ENCODE measurements at regions not wholly inside any gene's neighbourhood (a gene's known extent, or its start where the extent isn't known, plus 50 kb on each side); places are given as distances from the start of the nearest gene placed in this dataset.

- H3K9me3 ChIP-seq (replicated peaks): 0 out of 2 replicates have a peak, but pooled peaks cover 3% of the 10 kb centered on the region
- H3K4me1 ChIP-seq (replicated peaks): peaks cover 17% of the 10 kb centered on the region
- H3K4me3 ChIP-seq: no peak overlapping the region
- no peak for DNase-seq (ENCODE audit: low read depth in 1 of 2, low spot score in 2 of 2)
- H3K36me3 ChIP-seq: no peaks in the 10 kb centered on the region
- H3K27me3 ChIP-seq (replicated peaks): no peaks in the 10 kb centered on the region
- H3K27ac ChIP-seq: no peak overlapping the region
These were observed 153.4 kb downstream of the AXIN2 start for GRCh38 chr17:65408050-65408449.

- no peaks in the 10 kb centered on the region for H3K27me3 ChIP-seq (replicated peaks)
- peaks cover 17% of the 10 kb centered on the region for H3K4me1 ChIP-seq (replicated peaks)
- no peak overlapping the region for H3K27ac ChIP-seq
- H3K9me3 ChIP-seq (replicated peaks): 0 out of 2 replicates have a peak, but pooled peaks cover 3% of the 10 kb centered on the region
- H3K4me3 ChIP-seq: no peak overlapping the region
- no peaks in the 10 kb centered on the region for H3K36me3 ChIP-seq
- DNase-seq (ENCODE audit: low read depth in 1 of 2, low spot score in 2 of 2): no peak
These were observed 154.4 kb downstream of the AXIN2 start for GRCh38 chr17:65407017-65407416.

GRCh38 chr17:65406552-65406951, 154.9 kb downstream of the AXIN2 start:
- no peak for DNase-seq (ENCODE audit: low read depth in 1 of 2, low spot score in 2 of 2)
- H3K4me3 ChIP-seq: no peak overlapping the region
- H3K9me3 ChIP-seq (replicated peaks): 0 out of 2 replicates have a peak, but pooled peaks cover 3% of the 10 kb centered on the region
- H3K36me3 ChIP-seq: no peaks in the 10 kb centered on the region
- H3K27ac ChIP-seq: no peak overlapping the region
- H3K4me1 ChIP-seq (replicated peaks): peaks cover 17% of the 10 kb centered on the region
- H3K27me3 ChIP-seq (replicated peaks): no peaks in the 10 kb centered on the region

- H3K27ac ChIP-seq: no peak overlapping the region
These were observed 155.9 kb downstream of the AXIN2 start for GRCh38 chr17:65405563-65405962.

GRCh38 chr17:65404761-65405160, 156.7 kb downstream of the AXIN2 start:
- no peak overlapping the region for H3K4me3 ChIP-seq
- no peaks in the 10 kb centered on the region for H3K36me3 ChIP-seq
- no peaks in the 10 kb centered on the region for H3K27me3 ChIP-seq (replicated peaks)
- H3K9me3 ChIP-seq (replicated peaks): no peaks in the 10 kb centered on the region
- DNase-seq (ENCODE audit: low read depth in 1 of 2, low spot score in 2 of 2): no peak
- no peak overlapping the region for H3K27ac ChIP-seq
- H3K4me1 ChIP-seq (replicated peaks): peaks cover 15% of the 10 kb centered on the region

More at GRCh38 chr17:65405563-65405962, 155.9 kb downstream of the AXIN2 start:
- H3K27me3 ChIP-seq (replicated peaks): no peaks in the 10 kb centered on the region
- H3K36me3 ChIP-seq: no peaks in the 10 kb centered on the region
- no peak overlapping the region for H3K4me3 ChIP-seq
- peaks cover 17% of the 10 kb centered on the region for H3K4me1 ChIP-seq (replicated peaks)
- H3K9me3 ChIP-seq (replicated peaks): no peaks in the 10 kb centered on the region
- no peak for DNase-seq (ENCODE audit: low read depth in 1 of 2, low spot score in 2 of 2)

GRCh38 chr17:65403626-65404025, 157.8 kb downstream of the AXIN2 start:
- DNase-seq (ENCODE audit: low read depth in 1 of 2, low spot score in 2 of 2): no peak
- Histone ChIP-seq H3K9me3 (replicated peaks) (no peaks in the 10 kb centered on the region), H3K4me1 (replicated peaks) (peaks cover 3% of the 10 kb centered on the region)

GRCh38 chr17:65402513-65403496, 158.6 kb downstream of the AXIN2 start:
- no peaks in the 10 kb centered on the region for H3K36me3 ChIP-seq
- H3K4me3 ChIP-seq: no peak overlapping the region
- no peaks in the 10 kb centered on the region for H3K4me1 ChIP-seq (replicated peaks)
- H3K9me3 ChIP-seq (replicated peaks): no peaks in the 10 kb centered on the region
- DNase-seq (ENCODE audit: low read depth in 1 of 2, low spot score in 2 of 2): no peak
- no peak overlapping the region for H3K27ac ChIP-seq
- H3K27me3 ChIP-seq (replicated peaks): no peaks in the 10 kb centered on the region; the same call in 1 of the 2 replicates

More at GRCh38 chr17:65403626-65404025, 157.8 kb downstream of the AXIN2 start:
- Histone ChIP-seq H3K36me3 (no peaks in the 10 kb centered on the region), H3K4me3 (no peak overlapping the region), H3K27me3 (replicated peaks) (no peaks in the 10 kb centered on the region), H3K27ac (no peak overlapping the region)

- Histone ChIP-seq H3K4me3 (no peak overlapping the region), H3K27ac (no peak overlapping the region), H3K27me3 (replicated peaks) (no peaks in the 10 kb centered on the region; the same call in 1 of the 2 replicates), H3K9me3 (replicated peaks) (no peaks in the 10 kb centered on the region), H3K36me3 (no peaks in the 10 kb centered on the region), H3K4me1 (replicated peaks) (no peaks in the 10 kb centered on the region)
- DNase-seq (ENCODE audit: low read depth in 1 of 2, low spot score in 2 of 2): no peak
These were observed 159.9 kb downstream of the AXIN2 start for GRCh38 chr17:65401561-65401960.

GRCh38 chr17:65400701-65401100, 160.7 kb downstream of the AXIN2 start:
- no peaks in the 10 kb centered on the region for H3K36me3 ChIP-seq
- H3K4me3 ChIP-seq: no peak overlapping the region
- H3K9me3 ChIP-seq (replicated peaks): no peaks in the 10 kb centered on the region
- H3K27ac ChIP-seq: no peak overlapping the region
- no peak for DNase-seq (ENCODE audit: low read depth in 1 of 2, low spot score in 2 of 2)
- no peaks in the 10 kb centered on the region; the same call in 1 of the 2 replicates for H3K27me3 ChIP-seq (replicated peaks)
- H3K4me1 ChIP-seq (replicated peaks): no peaks in the 10 kb centered on the region

- H3K4me1 ChIP-seq (replicated peaks): peaks cover 4% of the 10 kb centered on the region; the same call in 1 of the 2 replicates
- H3K36me3 ChIP-seq: no peaks in the 10 kb centered on the region
- no peak for DNase-seq (ENCODE audit: low read depth in 1 of 2, low spot score in 2 of 2)
- H3K4me3 ChIP-seq: no peak overlapping the region
- no peaks in the 10 kb centered on the region for H3K9me3 ChIP-seq (replicated peaks)
- H3K27me3 ChIP-seq (replicated peaks): no peaks in the 10 kb centered on the region; the same call in 1 of the 2 replicates
- H3K27ac ChIP-seq: no peak overlapping the region
These were observed 163.2 kb downstream of the AXIN2 start for GRCh38 chr17:65398040-65398787.

GRCh38 chr17:65395924-65396323, 165.5 kb downstream of the AXIN2 start:
- H3K4me3 ChIP-seq: no peak overlapping the region
- no peaks in the 10 kb centered on the region for H3K9me3 ChIP-seq (replicated peaks)
- H3K27me3 ChIP-seq (replicated peaks): no peaks in the 10 kb centered on the region; the same call in 1 of the 2 replicates
- H3K36me3 ChIP-seq: no peaks in the 10 kb centered on the region
- H3K27ac ChIP-seq: no peak overlapping the region
- H3K4me1 ChIP-seq (replicated peaks): peaks cover 4% of the 10 kb centered on the region; the same call in 1 of the 2 replicates
- no peak for DNase-seq (ENCODE audit: low read depth in 1 of 2, low spot score in 2 of 2)

GRCh38 chr17:65394811-65395472, 166.5 kb downstream of the AXIN2 start:
- H3K27me3 ChIP-seq (replicated peaks): no peaks in the 10 kb centered on the region; the same call in 1 of the 2 replicates
- H3K4me3 ChIP-seq: no peak overlapping the region
- H3K27ac ChIP-seq: no peak overlapping the region
- H3K9me3 ChIP-seq (replicated peaks): no peaks in the 10 kb centered on the region
- no peaks in the 10 kb centered on the region for H3K36me3 ChIP-seq
- no peak for DNase-seq (ENCODE audit: low read depth in 1 of 2, low spot score in 2 of 2)
- peaks cover 11% of the 10 kb centered on the region for H3K4me1 ChIP-seq (replicated peaks)

- DNase-seq (ENCODE audit: low read depth in 1 of 2, low spot score in 2 of 2): no peak
- Histone ChIP-seq H3K36me3 (no peaks in the 10 kb centered on the region), H3K4me1 (replicated peaks) (peaks cover 22% of the 10 kb centered on the region), H3K4me3 (no peak overlapping the region), H3K9me3 (replicated peaks) (no peaks in the 10 kb centered on the region), H3K27ac (no peak overlapping the region), H3K27me3 (replicated peaks) (no peaks in the 10 kb centered on the region; the same call in 1 of the 2 replicates)
These were observed 167.9 kb downstream of the AXIN2 start for GRCh38 chr17:65393514-65393913.
